Stimulated activated CD4-positive, alpha-beta T cell treated with anti-CD3 and anti-CD28 coated beads, Interleukin-1b, Interleukin-23, amount 100 ng/mL, for 4 hours (primary cell): ENCODE measurements at regions not wholly inside any gene's neighbourhood (a gene's known extent, or its start where the extent isn't known, plus 50 kb on each side); places are given as distances from the start of the nearest gene placed in this dataset.
"Not testable (repeated sequence)": the region's sequence is repeated elsewhere in the genome, so short reads cannot be mapped to it uniquely, and the experiment has no call there.

Experiments
- DNase-seq, 2 donors: peaks; one replicate each; pipeline ENCODE4 v3.0.0-alpha.2; 2020; ENCODE audit warnings: low read depth in 2 of 2

DNA sequence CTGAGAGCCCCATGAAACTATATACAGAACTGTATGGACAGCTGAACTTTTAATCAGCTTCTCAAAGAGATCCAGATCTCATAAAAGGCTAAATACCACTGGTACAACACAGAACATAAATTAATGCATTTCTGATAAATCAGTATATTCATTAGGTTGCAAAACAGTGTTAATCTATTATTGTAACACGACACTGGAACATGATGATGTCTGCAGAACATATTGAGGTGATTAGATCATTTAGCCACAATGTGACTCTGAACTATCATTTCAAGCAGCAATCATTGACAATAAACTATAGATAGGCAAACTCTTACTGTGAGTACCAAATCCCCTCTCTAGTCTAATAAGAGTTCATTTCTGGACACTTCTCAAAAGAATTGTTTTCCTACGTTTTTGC lies 50.3 kb downstream of the GASK1B start:
- DNase-seq: no peak

DNA sequence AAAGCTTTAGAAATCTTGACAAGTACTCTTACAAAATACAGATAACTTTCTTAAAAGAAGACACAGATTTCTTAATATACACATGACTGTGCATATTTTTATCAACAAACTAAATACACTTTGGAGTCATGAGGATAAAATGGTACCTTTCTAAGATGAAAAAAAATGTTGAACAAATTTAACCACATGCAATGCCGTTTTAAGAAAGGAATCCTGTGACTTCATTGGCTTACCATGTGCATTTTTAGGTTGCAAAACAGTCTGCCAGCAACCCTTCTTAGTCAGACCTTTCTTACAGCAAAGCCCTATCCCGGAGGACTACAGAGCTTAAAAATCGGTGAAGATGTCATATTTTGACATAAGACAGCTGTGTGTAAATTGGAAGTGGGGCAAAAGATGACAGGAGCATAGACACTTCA lies 51.7 kb downstream of the GASK1B start:
- no peak for DNase-seq

DNA sequence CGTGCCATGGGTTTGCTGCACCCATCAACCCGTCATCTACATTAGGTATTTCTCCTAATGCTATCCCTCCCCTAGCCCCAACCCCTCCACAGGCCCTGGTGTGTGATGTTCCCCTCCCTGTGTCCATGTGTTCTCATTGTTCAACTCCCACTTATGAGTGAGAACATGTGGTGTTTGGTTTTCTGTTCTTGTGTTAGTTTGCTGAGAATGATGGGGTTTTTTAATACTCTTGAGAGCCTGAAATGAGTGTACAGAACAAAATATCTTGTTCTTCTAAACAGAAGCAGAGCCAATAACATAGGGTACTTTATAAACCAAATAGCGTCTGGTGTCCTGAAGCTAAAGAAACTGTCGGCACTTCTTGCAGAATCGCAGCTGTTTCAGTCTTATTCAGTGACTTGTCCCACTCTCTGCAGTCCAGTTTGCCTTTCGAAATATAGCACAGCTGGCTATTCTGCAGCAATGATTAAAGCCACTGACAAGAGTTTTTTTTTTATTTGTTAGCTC lies 52.1 kb downstream of the GASK1B start:
- DNase-seq: not testable (repeated sequence)

DNA sequence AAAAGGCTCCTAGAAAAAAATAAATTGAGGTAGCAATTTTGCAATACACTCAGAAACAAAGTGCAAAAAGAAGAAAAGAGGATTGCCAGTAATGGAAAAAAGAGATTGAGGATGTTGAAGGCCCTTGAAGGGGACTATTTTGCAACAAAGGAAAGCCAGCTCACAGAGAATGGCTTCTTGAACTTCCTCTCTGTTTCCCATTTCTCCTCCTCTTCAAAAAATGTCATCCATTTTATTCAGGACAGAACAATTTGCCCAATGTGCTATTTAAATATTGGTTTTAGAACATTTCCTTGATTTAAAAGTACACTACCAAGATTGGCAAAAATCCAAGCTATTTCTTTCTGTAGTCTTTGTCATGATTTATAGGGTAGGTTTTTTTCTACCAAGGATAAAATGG lies 60.2 kb downstream of the GASK1B start:
- no peak for DNase-seq

DNA sequence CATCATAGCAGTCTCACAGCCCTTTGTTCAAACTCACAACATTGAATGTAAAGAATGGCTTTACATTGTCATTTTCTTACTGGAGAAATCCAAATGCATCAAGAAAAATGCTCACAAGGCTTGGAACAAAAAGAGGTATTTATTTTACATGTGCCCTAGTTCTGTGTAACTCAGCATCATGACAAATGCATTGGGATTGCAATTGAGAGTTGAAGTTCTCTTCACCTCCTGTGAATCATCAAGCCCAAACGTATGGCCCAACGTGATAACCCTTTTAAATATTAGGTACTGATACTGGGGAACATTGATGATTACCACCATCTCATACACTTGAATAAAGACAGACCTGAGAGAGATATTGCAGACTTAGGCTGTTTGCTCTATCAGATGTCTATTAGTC lies 61.6 kb downstream of the GASK1B start:
- no peak for DNase-seq

DNA sequence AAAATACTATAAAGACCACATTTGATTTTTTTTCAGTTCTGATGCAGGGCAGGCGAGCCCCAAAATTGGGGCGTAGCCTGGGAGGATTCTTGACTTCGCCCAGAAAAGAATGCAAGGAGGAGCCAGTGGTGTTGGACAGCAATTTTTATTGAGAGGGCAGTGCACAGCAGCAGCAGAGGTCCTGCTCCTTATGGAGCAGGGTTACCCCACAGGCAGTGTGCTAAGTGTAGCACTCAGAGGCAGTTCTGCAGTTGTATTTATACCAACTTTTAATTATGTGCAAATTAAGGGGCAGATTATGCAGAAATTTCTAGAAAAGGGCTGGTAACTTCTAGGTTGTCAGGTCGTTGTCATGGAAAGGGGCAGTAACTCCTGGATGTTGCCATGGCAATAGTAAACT lies 69.9 kb downstream of the GASK1B start:
- no peak for DNase-seq

DNA sequence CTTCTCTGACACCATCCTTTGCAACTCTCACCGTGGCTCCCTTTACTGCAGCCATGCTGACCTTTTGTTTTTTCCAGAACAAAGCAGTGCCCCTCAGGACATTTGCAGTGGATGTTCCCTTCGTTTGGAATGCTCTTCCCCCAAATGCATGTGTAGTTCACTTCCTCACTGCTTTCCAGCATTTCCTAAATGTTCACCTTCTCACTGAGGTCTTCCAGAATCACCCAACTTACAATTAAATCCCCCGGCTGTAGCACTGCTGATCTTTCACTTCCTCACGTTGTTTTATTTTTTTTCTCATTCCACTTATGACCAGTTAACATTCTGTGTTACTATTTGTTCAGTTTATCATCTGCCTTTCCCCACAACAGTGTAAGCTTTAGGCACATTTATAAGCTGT lies 73.1 kb downstream of the GASK1B start:
- no peak for DNase-seq

DNA sequence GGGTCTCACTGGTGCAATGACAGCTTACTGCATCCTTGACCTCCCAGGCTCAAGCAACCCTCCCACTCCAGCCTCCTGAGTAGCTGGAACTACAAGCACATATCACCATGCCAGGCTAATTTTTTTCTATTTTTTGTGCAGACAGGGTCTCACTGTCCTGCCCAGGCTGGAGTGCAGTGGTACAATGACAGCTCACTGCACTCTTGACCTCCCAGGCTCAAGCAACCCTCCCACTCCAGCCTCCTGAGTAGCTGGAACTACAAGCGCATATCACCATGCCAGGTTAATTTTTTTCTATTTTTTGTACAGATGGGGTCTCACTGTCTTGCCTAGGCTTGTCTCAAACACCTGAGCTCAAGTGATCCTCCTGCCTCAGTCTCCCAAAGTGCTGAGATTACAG lies 74.0 kb downstream of the GASK1B start:
- DNase-seq: no peak

DNA sequence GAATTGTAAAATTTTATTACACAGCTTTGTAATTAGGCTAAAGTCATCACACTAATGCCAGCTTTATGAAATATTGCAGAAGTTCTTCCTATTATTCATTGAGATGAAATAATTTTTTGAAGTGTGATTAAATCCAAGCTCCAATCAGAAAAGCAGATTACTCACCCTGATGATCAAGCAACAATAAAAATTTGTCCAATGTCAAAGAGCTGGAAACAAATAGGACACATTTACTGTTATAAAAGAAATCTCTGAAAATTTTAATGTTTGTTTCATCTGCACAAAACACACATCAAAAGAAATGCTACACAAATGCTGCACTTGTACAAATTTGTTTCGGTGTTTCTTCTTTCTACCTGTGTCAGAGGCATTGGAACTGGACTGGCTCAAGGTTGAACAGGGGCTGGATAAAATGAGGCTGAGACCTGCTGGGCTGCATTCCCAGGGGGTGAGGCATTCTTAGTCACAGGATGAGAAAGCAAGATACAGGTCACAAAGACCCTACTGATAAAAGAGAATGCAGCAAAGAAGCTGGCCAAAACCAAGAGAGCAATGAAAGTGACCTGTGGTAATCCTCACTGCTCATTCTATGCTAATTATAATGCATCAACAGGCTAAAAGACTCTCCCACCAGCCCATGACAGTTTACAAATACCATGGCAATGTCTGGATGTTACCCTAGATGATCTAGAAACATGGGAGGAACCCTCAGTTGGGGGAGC lies 78.3 kb downstream of the GASK1B start:
- no peak for DNase-seq

DNA sequence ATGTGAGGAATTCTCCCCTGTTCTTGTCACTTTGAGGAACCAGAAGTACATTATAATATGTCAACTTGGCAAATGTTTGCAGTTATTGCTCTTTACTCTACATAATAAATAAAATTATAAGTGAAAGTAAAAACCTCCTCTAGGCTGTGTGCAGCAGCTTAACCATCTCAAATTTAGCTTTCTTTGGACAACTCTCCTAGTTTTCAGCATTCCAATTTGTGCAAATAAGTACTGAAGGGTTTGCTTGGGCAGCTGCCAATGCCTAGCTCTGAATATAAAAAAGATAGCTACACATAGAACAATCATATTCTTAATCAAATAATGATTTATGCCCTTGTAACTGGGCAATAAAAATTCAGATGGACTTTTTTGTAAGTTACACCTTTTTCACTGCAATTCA lies 82.5 kb downstream of the GASK1B start:
- no peak for DNase-seq

DNA sequence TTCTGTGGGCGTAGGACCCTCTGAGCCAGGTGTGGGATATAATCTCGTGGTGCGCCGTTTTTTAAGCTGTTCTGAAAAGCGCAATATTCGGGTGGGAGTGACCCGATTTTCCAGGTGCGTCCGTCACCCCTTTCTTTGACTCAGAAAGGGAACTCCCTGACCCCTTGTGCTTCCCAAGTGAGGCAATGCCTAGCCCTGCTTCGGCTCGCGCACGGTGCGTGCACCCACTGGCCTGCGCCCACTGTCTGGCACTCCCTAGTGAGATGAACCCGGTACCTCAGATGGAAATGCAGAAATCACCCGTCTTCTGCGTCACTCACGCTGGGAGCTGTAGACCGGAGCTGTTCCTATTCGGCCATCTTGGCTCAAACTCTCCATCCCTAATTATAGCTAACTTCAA lies 82.9 kb downstream of the GASK1B start:
- not testable (repeated sequence) for DNase-seq

DNA sequence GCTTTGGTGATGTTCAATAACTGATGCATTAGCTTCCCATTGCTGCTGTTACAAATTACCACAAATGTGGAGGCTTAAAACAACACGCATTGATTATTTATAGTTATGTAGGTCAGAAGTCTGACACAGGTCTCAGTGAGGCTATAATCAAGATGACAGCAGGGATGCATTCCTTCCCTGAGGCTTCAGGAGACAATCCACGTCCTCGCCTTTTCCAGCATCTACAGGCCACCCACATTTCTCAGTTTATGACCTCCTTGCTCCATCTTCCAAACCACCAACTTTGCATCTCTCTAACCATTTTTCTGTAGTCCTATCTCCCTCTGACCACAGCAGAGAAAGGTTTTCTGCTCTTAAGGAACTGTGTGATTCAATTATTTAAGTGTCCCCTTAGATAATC lies 92.5 kb downstream of the GASK1B start:
- DNase-seq: no peak

DNA sequence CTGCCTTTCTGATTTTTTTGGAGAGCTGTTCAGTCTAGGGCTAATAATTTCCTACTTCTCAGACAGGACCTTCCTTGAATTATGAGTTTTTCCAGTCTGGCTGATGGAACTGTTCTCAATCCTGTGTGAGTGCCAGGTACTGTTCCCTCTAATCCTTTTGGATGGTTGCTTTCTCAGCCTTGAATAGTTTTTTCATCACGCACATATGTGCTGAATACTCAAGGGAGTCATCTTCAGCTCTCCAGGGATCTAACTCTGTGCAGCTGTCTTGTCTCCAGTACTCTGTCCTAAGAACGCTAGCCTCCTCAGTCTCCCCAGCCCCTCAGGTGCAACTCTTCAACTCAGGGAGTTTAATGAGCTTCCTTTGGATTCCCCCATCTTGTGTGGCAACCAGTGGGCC lies 93.2 kb downstream of the GASK1B start:
- DNase-seq: no peak

DNA sequence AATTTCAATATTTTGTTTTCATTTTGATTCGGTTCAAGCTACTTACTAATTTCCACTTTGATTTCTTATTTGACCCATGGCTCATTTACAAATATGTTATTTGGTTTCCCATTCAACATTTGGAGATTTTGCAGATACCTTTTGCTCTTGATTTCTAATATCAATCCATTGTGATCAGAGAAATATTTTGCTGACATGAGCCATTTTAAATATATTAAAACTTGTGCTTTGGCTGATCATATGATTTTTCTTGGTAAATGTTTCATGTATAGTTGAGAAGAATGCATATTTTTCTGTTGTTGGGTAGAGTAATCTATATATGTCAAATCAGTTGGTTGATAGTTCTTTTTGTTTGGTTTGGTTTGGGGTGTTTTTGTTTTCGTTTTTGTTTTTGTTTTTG lies 95.0 kb downstream of the GASK1B start:
- no peak for DNase-seq

DNA sequence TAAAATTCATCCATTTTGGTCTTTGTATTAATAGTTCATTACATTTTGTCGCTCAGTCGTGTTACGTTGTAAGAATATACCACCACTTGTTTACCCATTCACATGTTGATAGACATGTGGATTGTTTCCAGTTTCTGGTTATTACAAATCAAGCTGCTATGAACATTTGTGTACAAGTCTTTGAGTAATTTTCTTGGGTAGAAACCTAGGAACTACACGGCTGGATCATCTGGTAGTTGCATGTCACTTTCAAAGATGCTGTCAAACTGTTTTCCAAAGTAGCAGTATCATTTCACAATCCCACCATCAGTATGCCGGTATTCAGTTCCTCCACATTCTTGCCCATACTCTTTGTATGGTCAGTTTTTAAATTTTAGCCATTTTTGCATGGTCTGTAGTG lies 98.0 kb downstream of the GASK1B start:
- no peak for DNase-seq

DNA sequence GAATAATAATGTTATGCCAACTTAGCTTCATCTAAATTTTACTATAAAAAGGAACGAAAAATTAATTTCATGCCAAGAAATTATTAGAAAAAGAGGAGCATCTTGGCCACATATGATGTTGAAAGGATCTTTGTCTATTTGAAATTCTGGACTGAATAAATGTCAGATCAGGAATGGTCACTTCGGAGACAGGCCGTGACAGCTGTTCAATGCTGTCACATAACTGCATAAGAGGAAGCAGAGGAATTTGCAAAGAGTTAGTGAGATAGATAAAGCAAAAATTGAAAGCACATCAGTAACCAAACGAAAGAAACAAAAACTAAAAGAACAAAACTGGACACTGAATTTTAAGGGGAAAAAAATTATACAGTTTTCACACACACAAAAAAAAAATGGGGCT lies 100.9 kb downstream of the GASK1B start:
- no peak for DNase-seq

DNA sequence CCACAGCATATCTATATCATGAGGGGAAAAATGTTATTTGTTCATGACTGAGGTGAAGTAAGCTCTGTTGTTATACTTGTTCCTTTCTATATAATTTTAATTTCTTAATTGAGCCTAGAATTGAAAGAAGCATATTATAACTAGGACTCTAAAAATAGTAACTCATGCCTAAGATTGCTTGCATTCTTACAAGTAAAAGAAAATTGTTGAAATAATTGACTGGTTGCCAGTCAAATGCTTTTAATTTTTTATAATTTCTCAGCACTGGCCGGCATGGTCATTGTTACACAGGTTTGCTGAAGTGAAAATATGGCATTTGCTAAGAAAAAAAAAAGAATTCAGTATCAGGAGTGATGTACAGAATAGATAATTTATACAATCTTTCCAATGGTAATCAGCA lies 104.8 kb downstream of the GASK1B start:
- no peak for DNase-seq

DNA sequence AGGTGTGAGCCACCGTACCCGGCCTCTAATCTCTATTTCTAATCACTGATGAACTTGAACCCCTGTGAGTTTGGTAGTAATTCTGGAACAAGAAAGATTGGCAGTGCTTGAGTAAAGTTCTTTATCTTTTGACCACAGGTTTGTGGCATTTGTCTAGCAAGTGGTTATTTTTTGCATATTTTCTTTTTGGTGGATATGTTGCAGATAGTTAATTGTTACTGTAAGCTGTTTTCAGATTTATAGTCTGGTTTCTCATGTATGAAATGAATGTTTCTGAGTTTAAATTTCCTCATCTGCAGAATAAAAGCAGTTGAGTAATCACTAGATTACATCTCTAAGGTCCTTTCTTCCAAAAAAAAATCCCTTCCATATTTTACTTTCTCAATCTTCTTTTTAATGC lies 105.2 kb downstream of the GASK1B start:
- no peak for DNase-seq

DNA sequence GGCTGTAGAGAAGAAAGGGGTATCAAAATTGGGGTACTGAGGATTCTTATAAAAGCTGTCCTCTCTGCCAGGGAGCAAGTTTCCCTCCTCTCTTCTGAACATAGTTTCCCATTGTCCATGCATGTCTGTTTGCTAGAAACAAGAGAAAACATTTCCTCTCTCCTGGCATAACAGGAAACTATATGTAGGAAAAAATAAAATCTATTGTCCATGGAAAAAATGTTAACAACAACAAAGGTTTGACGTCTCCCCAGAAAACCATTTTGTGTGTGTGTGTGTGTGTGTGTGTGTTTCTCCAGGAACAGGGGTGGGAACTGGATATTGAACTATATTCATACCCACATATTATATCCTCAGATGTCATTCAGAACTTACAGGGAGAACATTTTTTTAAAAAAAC lies 107.2 kb downstream of the GASK1B start:
- DNase-seq: no peak

DNA sequence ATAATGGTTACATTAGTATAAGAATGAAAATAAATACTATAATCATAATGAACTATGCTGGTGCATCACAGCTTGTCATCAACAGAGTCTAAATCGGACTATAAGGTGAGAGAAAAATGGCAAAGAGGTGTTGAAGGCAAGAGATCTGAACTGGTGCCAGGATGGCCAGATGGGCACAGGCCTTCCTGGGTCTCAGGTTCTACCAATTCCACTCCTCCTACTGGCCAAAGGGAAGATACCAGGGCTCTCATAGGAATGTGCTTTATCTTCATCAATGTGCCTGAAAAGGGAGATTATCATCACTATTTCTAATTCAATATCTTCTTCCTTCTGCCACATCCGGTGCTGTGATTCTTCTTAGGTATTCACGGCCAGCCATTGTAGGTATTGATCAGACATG lies 107.6 kb downstream of the GASK1B start:
- no peak for DNase-seq

DNA sequence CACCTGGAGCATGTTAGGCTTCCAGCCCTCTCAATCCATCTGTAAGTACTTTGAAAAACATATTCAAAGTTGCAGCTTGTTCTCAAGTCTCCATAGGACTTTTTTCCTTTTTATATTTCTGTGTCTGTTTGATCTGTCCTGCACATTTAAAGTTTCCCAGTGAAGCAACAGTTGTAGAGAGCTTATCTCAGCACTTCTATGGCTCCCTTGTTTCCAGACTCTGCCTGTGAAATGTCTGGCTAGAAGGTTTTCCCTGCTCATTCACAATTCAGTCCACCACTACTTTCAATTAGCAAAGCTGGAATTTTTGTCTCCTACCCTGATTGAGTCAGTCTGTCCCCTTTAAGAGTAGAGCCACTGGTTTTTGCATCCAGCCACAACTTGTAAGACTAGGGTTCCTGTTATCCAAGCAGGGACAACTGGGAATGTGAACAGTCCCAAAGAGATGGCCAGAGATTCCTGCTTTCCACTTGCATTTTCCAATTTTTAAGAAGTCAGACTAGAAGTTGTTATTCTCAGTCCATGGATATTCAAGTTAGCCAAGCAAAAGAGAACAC lies 116.1 kb downstream of the GASK1B start:
- no peak for DNase-seq

DNA sequence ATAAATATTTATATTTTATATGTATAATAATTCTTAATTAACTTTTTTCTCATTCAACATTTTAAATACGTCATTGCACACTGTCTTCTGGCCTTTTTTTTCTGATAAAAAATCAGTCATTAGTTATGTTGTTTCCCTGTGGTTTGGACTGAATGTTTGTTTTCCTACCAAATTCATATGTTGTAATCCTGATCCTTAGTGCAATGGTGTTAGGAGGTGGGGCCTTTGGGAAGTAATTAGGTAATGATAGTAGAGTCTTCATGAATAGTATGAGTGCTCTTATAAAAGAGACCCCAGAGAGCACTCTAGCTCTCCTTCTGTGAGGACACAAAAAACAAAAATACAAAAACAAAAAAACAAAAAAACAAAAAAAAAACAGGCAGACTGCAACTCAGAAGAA lies 117.2 kb downstream of the GASK1B start:
- no peak for DNase-seq

DNA sequence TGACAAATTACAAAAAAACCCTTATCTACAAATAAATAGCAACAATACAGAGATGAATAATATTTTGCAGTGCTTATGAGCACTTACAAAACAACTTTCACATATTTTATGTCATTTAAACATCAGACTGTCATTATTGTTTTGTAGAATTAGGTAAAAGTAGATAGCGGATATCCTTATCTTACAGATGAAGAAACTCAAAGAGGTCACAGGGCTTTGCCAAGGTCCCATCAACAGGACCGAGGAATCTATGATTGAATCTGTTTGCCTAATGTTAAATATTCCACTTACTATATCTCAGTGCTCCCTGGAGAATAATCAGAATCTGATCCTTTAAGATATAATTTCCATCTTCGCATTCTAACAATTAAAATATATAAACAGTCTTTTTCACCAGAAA lies 119.0 kb downstream of the GASK1B start:
- DNase-seq: no peak

DNA sequence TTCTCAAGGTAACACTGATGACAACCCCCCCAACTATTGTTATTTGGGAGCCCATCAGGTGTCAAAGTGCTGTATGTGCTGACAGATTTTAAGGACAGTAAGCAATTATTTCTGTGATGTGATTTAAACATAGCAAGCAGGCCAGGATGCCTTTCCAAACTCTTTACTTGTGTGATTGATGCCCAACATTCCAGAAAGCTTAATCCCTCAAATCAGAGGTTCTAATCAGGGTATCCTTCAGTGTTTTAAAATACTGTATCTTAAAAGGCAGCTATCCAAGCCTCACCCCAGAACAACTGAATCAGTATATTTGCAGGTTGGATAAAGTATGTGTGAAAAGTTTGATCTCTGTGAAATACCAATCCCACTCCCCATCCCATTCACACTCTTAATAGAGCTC lies 119.7 kb downstream of the GASK1B start:
- no peak for DNase-seq
